ENCODE measurements at regions not wholly inside any gene's neighbourhood (a gene's known extent, or its start where the extent isn't known, plus 50 kb on each side); places are given as distances from the start of the nearest gene placed in this dataset.

DNA sequence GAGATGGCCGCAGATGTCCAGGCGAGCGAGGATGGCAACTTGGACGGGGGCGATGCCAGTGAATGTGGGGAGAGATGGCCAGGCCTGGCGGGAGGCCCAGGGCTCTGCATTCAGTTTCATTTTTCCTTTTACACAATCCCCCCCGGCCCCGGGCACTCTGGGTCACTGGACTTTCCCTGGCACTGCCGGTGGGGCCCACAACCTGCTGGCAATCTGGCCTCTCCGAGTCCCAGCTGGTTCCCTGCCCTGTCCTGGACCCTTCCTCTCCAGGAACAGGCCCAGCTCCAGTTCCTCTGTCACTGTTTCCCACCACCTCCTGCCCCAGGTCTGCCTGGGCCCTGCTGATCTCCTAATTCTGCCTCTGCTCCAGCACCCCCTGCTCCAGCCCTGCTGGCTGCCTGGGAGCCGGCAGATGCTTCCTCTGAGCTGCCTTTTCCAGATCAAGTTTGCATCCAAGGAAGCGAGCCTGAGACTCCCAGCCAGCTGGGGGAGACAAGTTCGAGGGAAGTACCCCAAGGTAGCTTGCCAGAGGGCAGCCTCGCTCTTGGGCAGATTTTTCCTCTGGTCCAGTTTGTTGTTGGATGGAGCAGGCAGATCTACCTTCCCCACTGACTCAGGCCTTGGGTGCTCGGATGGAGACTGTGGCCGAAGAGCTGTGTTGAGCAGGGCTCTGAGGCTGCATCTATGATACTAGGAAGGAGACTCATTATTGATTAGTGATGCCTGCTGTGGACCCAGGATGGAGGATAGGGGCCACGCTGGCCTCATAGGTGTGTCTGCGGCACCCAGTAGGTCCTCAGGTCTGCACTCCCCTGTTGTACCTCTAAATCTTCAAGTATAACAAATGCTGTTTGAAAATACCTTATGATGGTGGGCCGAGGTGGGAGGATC lies 83.2 kb downstream of the CEBPB start:
- H3K4me3 Mint-ChIP-seq = no peak overlapping the region
- H3K9me3 Mint-ChIP-seq = no peaks in the 10 kb centered on the region
- peaks cover 0 to 3% of the 10 kb centered on the region in 2 donors for H3K4me1 Mint-ChIP-seq
- H3K27me3 Mint-ChIP-seq (ENCODE audit: low read depth in 3 of 3) = peaks cover 12 to 20% (median 17%) of the 10 kb centered on the region in 3 donors
- no peaks in the 10 kb centered on the region for H3K36me3 Mint-ChIP-seq
- DNase-seq = no peak
- no peak overlapping the region for H3K27ac Mint-ChIP-seq

DNA sequence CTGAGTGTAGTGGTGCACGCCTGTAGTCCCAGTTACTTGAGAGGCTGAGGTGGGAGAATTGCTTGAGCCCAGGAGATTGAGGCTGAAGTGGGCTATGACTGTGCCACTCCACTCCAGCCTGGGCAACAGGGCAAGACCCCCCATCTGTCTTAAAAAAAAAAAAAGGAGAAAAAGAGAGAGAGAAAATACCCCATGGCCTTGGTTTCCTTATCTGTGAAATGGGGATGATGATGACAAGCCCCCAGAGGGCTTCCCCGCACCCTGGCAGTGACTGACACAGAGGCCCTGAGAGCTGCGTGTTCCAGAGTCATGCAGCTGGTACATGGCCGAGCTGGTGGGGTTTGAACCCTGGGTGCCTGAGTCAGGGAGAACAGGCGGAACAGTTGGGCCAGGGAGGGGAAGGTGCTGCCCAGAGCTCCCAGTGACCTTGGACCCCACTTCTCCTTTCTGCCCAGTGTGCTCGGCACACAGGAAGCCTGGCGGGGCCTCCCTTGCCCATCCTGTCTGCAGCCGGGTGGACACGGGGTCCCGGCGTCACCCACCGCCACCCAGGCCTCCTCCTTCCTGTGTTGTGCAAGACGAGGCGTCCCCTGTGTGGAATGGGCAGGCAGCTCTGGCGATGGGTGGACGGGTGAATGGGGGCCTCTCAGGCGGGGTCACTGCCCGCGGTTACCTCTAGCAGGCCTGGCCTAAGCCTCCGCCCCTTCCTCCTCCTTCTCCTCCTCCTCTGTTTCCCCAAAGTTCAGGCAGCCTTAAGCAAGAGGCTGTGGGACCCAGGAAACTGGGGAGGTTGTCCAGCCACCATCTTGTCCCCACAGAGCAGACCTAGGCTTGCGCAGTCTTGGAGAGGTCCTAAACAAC lies 84.2 kb downstream of the CEBPB start:
- peaks cover 0 to 3% of the 10 kb centered on the region in 2 donors for H3K4me1 Mint-ChIP-seq
- H3K4me3 Mint-ChIP-seq = no peak overlapping the region
- H3K36me3 Mint-ChIP-seq = no peaks in the 10 kb centered on the region
- H3K9me3 Mint-ChIP-seq = no peaks in the 10 kb centered on the region
- no peak for DNase-seq
- H3K27ac Mint-ChIP-seq = peak overlapping the region in 1 of 6 donors; percentile 40
- H3K27me3 Mint-ChIP-seq (ENCODE audit: low read depth in 3 of 3) = peaks cover 12 to 19% (median 15%) of the 10 kb centered on the region in 3 donors

DNA sequence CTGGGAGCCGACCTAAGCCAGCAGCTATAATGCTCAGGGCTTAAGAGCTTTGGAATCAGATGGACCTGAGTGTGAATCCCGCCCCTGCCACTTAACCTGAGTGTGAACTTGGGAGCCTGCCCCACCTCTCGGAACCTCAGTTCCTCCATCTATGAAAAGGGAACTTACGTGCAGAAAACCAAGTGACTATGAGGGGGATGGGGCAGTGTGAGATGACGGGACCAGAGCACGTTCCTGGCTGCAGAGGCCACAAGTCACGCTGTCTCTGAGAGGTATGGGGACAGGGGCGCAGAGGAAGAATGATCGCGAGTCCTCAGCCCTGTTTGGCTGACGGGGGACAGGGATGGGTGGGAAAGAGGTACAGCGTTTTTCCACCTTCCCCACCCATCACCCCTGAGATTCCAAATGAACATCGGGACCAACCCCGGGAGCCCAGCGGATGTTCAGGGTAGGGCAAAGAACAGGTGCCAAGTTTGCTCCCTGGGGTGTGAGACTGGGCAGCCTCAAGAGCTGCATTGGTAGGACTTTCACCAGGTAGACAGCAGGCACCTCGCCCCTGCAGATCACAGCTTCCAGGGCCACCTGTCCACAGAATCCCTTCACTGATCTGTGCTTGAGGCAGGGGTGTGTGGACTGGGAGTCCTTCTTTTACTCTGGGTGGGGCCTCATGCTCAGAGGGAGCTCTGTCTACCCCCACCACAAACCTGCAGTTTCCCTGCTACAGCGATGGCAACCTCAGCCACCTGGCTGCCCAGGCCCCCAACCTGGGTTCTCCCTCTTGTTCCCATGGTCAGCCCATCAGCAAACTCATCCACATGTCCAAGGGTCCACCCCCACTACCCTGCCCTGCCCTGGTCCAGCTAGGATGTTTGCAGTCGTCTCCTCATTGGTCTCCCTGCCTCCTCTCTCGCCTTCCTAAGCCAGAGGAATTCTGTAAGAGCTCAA lies 85.8 kb downstream of the CEBPB start:
- Mint-ChIP-seq H3K36me3 (no peaks in the 10 kb centered on the region), H3K4me1 (peaks cover 0 to 2% of the 10 kb centered on the region in 2 donors), H3K27me3 (ENCODE audit: low read depth in 3 of 3) (peaks cover 10 to 16% (median 14%) of the 10 kb centered on the region in 3 donors), H3K27ac (peak overlapping the region in 2 of 6 donors; percentile 2 to 40), H3K4me3 (no peak overlapping the region), H3K9me3 (no peaks in the 10 kb centered on the region)
- no peak for DNase-seq

DNA sequence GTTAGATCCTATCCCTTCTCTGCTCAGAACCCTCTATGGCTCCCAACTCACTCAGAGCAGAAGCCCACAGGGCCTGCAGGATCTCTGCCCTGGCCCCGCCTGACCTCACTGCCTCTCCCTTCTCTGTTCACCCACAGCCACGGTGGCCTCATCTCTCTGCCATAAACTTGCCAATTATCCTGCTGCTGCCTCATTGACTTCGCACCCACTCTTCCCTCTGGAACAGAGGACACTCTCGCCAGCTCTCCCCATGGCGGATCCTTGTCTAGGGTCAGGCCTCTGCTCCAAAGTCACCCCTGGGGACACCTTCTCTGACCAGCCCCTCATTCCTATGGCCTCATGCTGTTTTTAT lies 86.4 kb downstream of the CEBPB start:
- H3K9me3 Mint-ChIP-seq = no peaks in the 10 kb centered on the region
- no peak overlapping the region for H3K4me3 Mint-ChIP-seq

DNA sequence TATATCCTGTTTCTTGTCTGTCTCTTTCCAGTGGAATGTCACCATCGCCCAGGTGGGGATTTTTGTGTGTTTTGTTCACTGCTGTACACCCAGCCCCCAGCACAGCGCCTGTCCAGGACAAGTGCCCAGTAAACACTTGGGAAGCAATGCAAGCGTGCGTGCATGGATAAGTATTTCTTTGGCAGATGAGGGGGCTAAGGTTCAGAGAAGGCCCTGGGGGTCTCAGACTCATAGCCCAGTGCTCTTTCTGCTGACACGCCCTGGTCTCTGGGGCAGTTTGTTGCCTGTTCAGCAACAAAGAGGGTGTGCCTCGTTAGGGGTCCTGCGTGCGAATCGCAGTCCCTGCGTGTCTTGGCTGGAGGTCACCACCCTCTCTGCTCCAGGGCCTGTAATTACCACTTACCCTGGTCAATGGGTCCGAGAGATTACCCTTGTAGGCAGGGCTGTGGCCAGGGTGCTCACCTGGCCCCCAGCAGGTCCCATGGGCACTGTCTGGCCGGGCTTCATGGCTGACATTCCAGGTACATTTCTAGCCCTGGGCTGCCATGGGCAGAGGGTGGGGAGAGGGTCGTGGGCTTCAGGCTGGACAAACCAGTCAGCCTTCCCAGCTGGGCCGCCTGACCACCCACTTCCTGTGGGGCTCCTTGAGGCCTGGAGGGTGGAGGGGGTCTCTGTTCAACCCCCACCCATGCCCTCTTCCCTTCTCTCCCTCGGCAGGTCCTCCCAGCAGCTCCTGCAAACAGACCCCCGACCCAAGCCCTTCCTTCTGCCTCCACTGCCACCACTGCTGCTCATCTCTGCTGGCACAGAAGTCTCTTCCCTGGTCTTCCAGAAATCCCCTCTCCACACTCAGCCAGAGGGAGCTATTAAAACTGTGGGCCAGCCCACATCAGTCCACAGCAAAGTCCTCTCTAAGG lies 87.1 kb downstream of the CEBPB start:
- no peak for DNase-seq
- H3K4me1 Mint-ChIP-seq = peaks cover 0 to 4% of the 10 kb centered on the region in 2 donors
- H3K27me3 Mint-ChIP-seq (ENCODE audit: low read depth in 3 of 3) = peaks cover 7 to 16% (median 12%) of the 10 kb centered on the region in 3 donors
- H3K9me3 Mint-ChIP-seq = no peaks in the 10 kb centered on the region
- no peak overlapping the region for H3K4me3 Mint-ChIP-seq
- H3K36me3 Mint-ChIP-seq = no peaks in the 10 kb centered on the region
- peak overlapping the region in 1 of 6 donors; percentile 25 for H3K27ac Mint-ChIP-seq

More for the DNA sequence above, 86.4 kb downstream of the CEBPB start:
- no peak overlapping the region for H3K27ac Mint-ChIP-seq
- DNase-seq = no peak
- H3K27me3 Mint-ChIP-seq (ENCODE audit: low read depth in 3 of 3) = peaks cover 9 to 16% (median 14%) of the 10 kb centered on the region in 3 donors
- no peaks in the 10 kb centered on the region for H3K36me3 Mint-ChIP-seq
- peaks cover 0 to 2% of the 10 kb centered on the region in 2 donors for H3K4me1 Mint-ChIP-seq

DNA sequence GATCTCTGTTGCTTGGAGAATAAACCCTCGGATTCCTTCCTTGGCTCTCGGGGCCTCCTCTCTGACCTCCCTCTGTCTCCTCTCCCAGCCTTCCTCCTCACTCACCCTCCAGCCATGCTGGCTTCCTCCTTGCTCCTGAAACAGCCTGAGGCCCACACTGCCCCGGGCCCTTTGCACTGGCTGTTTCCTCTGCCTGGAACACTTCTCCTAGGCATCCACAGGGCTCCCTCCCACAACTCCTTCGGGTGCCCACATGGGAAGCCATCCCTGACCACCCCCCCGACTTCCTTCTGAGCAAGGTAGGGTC lies 87.7 kb downstream of the CEBPB start:
- DNase-seq = no peak
- H3K9me3 Mint-ChIP-seq = no peaks in the 10 kb centered on the region
- no peak overlapping the region for H3K4me3 Mint-ChIP-seq
- no peaks in the 10 kb centered on the region for H3K36me3 Mint-ChIP-seq
- H3K27me3 Mint-ChIP-seq (ENCODE audit: low read depth in 3 of 3) = peaks cover 3 to 17% (median 9%) of the 10 kb centered on the region in 3 donors
- H3K4me1 Mint-ChIP-seq = peaks cover 0 to 7% of the 10 kb centered on the region in 2 donors
- peak overlapping the region in 1 of 6 donors; percentile 25 for H3K27ac Mint-ChIP-seq

DNA sequence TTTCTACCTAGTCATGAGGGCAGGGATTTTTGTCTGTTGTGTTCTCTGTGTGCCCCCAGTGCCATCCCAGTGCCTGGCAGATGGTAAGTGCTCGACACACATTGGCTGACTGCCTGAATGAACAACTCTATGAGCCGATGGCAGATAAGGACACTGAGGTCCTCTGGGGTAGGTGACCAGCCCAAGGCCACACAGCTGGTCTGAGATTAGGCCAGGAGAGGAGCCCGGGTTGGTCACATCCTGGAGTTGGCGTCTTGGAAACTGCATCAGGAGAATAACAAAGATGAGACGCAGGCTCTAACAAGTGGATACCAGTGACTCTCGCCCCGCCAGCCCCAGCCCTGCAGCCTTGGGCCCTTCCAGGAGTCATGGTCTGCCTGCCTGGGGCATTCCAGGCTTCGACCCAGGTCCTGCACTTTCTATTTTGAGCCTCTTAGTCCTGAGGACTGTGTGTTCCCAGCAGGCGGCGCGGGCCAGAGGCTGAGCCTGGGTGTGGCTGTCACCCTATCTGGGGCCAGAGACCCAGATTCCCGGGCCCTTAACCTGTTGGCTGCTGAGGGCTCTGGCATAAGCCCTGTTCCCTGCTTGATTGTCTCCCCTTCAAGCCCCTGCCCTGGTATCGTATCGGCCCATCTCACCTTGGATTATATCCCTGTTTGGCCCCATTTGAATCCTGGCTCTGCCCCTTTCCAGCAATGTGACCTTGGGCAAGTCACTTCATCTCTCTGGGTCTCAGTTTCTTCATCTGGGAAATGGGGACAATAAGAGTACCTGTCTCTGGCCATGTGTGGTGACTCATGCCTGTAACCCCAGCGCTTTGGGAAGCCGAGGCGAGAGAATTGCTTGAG lies 88.3 kb downstream of the CEBPB start:
- Mint-ChIP-seq H3K27ac (no peak overlapping the region), H3K9me3 (no peaks in the 10 kb centered on the region), H3K36me3 (no peaks in the 10 kb centered on the region), H3K4me1 (peaks cover 0 to 7% of the 10 kb centered on the region in 2 donors), H3K4me3 (no peak overlapping the region), H3K27me3 (ENCODE audit: low read depth in 3 of 3) (peaks cover 0 to 17% (median 9%) of the 10 kb centered on the region in 3 donors)
- DNase-seq = no peak

DNA sequence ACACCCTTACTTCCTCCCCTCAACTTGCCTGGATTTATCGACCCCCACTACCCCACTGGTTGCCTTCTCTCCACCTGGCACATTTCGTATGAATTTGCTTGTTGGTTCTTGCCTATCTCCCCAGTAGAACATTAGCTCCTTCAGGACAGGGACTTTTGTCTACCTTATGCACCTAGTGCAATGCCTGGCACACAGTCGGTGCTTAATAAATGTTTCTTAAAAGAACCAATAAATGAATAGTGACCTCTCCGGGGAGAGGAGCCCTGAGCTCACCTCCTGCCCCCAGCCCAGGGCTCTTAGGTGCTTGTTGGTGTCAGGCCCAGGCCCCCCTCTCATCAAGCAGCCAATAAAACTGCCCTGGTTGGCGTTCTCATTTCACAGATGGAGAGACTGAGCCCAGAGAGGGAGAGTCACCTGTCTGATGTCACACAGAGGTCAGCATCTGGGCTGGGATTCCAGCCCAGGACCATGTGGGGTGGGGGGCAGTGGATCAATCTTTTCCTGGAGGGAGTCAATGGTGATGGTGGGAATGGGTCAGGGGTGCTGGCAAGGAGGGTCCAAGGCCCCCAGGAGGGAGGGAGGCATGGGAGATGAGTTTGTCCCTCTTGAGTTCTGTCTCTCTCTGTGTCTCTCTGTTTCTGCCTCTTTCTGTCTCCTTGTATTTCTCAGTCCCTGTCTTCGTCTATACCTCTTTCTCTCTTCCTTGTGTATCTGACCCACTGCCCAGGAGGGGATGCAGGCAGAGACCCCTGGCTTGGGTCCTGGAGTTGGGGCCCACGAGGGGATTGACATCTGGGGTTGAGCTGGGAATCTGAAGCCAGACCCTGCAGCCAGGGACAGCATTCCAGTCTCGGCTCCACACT lies 89.6 kb downstream of the CEBPB start:
- H3K27ac Mint-ChIP-seq = peak overlapping the region in 1 of 6 donors; percentile 1
- H3K9me3 Mint-ChIP-seq = no peaks in the 10 kb centered on the region
- H3K4me3 Mint-ChIP-seq = no peak overlapping the region
- H3K27me3 Mint-ChIP-seq (ENCODE audit: low read depth in 3 of 3) = peaks cover 0 to 13% (median 9%) of the 10 kb centered on the region in 3 donors
- H3K4me1 Mint-ChIP-seq = peaks cover 1 to 8% of the 10 kb centered on the region in 2 donors
- no peaks in the 10 kb centered on the region for H3K36me3 Mint-ChIP-seq
- no peak for DNase-seq

DNA sequence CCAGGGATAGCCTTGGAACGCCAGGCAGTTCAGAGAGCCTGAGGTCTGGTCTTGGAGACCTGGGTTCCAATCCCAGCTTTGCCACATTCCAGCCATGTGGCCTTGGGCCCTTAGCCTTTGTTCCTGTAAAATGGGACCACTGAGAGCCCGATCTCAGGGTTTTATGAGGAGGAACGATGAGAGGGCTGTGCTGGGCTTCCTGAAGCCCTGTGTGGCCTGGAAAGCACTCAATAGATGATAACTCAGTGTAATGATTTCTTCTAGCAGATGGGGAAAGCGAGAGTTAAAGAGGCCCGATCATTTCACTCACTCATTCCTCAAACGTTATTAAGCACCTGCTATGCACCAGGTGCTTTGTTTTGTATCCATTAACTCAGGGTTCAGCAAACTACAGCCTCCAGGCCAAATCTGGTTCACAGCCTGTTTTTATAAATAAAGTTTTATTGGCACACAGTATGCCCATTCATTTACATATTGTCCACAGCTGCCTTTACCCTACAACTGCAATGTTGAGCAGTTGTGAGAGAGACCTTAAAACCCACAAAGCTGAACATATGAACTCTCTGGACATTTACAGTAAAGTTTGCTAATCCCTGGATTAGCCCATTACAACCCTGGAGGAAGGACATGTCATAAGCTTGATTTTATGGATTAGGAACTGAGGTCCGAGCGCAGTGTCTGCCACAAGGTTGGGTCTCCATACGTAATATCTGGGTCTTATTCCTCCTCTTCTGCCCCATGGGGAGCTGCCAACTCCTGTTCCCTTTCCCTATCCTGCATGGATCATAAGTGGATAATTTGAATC lies 90.4 kb downstream of the CEBPB start:
- Mint-ChIP-seq H3K4me1 (peaks cover 8 to 10% of the 10 kb centered on the region in 2 donors), H3K9me3 (no peaks in the 10 kb centered on the region), H3K27me3 (ENCODE audit: low read depth in 3 of 3) (peaks cover 0 to 10% (median 9%) of the 10 kb centered on the region in 3 donors), H3K27ac (no peak overlapping the region), H3K36me3 (no peaks in the 10 kb centered on the region), H3K4me3 (no peak overlapping the region)
- no peak for DNase-seq

DNA sequence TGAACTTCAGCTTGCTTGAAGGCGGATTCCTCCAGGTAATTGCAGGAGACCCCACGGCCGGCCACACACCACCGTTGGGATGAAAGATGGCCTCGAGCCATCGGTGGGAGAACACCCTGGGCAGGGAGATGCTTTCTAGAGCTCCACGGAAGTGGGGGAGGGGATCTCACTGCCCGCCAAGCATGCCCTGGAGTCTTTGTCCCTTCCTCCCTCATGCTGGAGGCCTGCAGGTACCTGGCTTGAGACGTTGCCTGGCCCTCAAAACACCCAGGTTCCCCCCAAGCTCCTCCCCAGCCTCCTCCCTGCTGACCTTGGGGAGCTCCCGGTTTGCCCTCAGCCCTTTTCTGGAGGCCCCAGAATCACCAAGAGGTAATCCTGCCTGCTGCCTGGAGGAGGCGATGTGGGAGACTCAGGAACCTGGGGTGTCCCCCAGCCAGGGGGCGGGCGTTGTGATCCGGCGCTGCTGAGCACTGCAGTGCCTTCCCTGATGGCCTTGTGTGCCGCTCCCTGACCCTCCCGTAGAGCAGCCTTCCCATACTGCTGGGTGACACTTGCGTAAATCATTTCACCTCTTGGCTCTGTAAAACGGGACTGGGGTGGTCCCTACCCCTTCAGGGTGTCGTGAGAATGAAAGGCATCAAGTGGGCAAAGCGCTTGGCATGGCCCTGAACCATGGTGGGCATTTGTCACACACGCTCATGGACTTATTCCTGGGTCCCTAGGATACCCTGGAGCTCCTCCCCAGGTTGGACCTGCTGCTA lies 91.4 kb downstream of the CEBPB start:
- Mint-ChIP-seq H3K9me3 (no peaks in the 10 kb centered on the region), H3K36me3 (no peaks in the 10 kb centered on the region), H3K27ac (no peak overlapping the region), H3K4me3 (no peak overlapping the region), H3K27me3 (ENCODE audit: low read depth in 3 of 3) (peaks cover 0 to 12% (median 9%) of the 10 kb centered on the region in 3 donors), H3K4me1 (peaks cover 8 to 15% of the 10 kb centered on the region in 2 donors)
- DNase-seq = no peak

Measured in immature natural killer cell (primary cell).